Gastroesophageal sphincter (tissue), 3 donors: ENCODE measurements at regions not wholly inside any gene's neighbourhood (a gene's known extent, or its start where the extent isn't known, plus 50 kb on each side); places are given as distances from the start of the nearest gene placed in this dataset.

Source experiments
- CTCF ChIP-seq, 4 experiments: fragments of 200-600 bp in 2 of 4; fragments of 450-650 bp in 2 of 4; sonication (generic) in 1 of 4; IDR thresholded peaks; one replicate each; pipeline ENCODE4 v1.5.1; 2017 to 2019; ENCODE audit warnings: antibody characterized with exemption in 4 of 4, mild to moderate bottlenecking in 2 of 4, moderate library complexity in 2 of 4
- POLR2A ChIP-seq, 2 donors: fragments of 450-650 bp; IDR thresholded peaks; one replicate each; pipeline ENCODE4 v1.6.1; 2017; ENCODE audit warnings: antibody characterized with exemption in 2 of 2, mild to moderate bottlenecking in 2 of 2, moderate library complexity in 1 of 2
- POLR2AphosphoS5 ChIP-seq: sonication (generic); formaldehyde crosslinking; IDR thresholded peaks from one replicate; pipeline ENCODE4 v1.6.1; 2017; ENCODE audit warnings: antibody characterized with exemption

- TF ChIP-seq POLR2A (IDR thresholded peaks at IDR 0.05) (no peak), POLR2AphosphoS5 (no peak), CTCF (IDR thresholded peaks at IDR 0.05) (no peak)
Measured at GRCh38 chrX:7690842-7691241, 152.1 kb upstream of the VCX start.
